NCI-H510A treated with DMSO at 0.1 percent for 48 hours (cell line): ENCODE measurements at regions not wholly inside any gene's neighbourhood (a gene's known extent, or its start where the extent isn't known, plus 50 kb on each side); places are given as distances from the start of the nearest gene placed in this dataset.

ENCODE experiments used
- DNase-seq: peaks from one replicate; lab custom pipeline; 2025; lab: John Stamatoyannopoulos, UW

GRCh38 chr10:129078746-129079145 lies 388.3 kb upstream of the MGMT start:
- DNase-seq: no peak

GRCh38 chr10:129079705-129080104 lies 387.3 kb upstream of the MGMT start:
- no peak for DNase-seq

DNA sequence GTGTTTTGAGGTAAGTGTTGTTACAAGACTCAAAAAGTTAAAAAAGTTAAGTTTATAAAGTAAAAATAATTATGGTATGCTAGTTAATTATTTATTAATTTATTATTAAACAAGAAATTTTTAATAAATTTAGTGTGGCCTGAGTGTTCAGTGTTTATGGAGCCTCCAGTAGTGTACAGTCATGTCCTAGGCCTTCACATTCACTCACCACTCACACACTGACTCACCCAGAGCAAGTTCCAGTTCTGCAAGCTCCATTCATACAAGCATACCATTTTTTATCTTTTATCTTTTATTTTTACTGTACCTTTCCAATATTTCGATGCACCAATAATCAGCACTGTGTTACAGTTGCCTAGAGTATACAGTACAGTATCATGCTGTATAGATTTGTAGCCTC lies 381.2 kb upstream of the MGMT start:
- no peak for DNase-seq

- DNase-seq: no peak
These were observed 377.7 kb upstream of the MGMT start for GRCh38 chr10:129089341-129089740.

- DNase-seq: no peak
These were observed 376.9 kb upstream of the MGMT start for GRCh38 chr10:129090165-129090564.

GRCh38 chr10:129090618-129091366 lies 376.2 kb upstream of the MGMT start:
- DNase-seq: no peak

DNA sequence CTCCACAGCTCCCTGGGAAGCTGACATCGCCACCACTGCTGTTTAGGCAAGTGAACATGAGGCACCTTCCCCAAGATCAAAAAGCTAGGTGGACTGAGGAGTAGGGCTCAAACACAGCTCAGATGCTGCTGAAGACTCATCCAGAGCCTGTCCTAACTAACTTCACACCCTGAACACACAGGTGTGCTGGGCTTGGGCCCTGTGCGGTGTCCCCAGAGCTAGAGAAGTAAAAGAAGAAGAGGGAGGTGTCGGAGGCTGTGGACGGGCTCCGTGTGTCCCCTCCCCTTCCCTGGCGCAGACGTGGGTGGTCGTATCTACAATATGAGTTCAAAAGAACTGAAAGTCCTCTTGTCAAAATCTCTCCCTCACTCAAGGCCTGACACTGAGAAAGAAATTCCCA lies 373.4 kb upstream of the MGMT start:
- no peak for DNase-seq

DNA sequence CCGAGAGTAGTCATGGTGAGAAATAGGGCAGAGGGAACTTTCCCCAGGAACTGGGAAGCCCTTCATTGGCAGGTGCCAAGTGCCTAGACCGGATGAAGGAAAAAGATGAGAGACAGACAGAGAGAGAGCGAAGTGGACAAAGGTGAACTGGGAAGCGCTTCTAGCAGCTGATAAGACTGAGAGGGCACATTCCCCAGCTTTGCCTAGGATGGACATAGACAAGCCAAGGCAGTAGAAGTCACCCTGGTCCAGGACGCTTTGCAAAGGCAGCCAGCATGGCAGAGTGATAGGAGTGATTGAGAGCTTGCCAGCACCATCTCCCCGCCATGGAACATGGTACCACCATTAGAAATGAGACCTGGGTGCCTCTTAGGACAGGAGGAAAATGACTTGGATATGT lies 372.8 kb upstream of the MGMT start:
- DNase-seq: no peak

DNA sequence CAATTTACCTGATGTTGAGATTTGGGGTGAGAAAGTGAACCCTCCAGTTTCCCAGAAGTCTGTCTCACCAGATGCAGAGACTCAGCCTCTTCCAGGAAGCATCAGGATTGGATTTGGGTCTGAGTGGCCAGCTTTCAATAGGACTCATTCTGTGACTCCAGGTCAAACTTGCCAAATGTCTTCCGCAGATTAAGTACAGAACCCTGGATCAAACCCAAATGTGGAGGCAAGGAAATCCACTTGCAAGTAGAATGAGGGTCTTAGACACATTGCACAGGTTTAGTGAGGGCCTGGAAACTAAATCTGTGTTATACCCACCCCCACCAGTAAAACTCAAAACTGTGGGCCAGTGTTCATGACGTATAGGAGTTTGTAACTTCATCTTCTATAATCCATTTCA lies 372.2 kb upstream of the MGMT start:
- DNase-seq: no peak

GRCh38 chr10:129095680-129096064 lies 371.4 kb upstream of the MGMT start:
- DNase-seq: no peak

- no peak for DNase-seq
These were observed 370.7 kb upstream of the MGMT start for GRCh38 chr10:129096065-129096984.

- no peak for DNase-seq
These were observed 369.2 kb upstream of the MGMT start for GRCh38 chr10:129097776-129098330.

- no peak for DNase-seq
These were observed 368.5 kb upstream of the MGMT start for GRCh38 chr10:129098517-129098916.

GRCh38 chr10:129099486-129099885 lies 367.6 kb upstream of the MGMT start:
- no peak for DNase-seq

DNA sequence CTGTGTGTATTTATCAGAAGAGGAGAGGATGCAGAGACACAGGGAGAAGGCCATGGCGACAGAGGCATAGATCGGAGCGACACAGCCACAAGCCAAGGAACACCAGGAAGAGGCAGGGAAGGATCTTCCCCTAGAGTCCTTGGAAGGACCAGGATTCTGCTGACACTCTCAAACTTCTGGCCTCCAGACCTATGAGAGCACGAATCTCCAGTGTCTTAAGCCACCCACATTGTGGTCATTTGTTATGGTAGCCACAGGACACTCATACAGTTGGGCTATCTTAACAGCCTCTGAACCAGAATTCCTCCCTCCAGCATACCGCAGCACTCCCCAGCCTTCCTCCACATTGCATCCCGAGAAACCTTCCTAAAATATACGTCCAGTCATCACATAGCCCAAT lies 367.0 kb upstream of the MGMT start:
- DNase-seq: no peak

- no peak for DNase-seq
These were observed 365.6 kb upstream of the MGMT start for GRCh38 chr10:129101232-129101980.

DNA sequence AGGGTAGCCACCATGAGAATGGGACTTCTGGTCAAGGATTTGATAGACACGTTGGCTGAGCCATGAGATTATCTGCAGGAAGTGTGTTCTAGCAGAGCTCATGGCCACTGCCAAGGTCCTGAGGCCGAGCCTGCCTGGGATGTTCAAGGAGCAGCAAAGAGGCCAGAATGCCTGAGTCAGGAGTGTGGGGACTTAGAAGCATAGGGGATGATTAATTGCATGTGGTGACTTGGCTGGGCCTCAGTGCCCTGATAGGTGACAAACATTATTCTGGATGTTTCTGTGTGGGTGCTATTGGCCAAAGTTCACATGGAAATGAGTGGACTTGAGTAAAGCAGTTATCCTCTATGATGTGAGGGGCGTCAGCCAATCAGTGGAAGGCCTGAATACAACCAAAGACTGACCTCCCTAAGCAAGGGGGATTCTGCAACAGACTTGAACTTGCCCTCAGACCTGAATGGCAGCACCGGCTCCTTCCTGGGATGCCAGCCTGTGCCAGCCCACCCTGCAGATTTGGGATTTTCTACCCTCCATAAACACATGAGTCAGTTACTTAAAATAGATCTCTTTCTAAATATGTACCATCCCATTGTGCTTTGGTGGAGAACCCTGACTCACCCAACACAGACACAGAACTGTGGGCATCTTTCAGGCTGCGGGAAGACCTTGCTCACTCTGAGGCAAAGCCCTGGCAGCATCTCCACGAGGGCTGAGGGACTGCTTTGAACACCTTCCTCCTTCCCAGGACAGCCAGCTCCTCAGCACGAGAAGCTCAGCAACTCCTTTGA lies 363.9 kb upstream of the MGMT start:
- DNase-seq: no peak

GRCh38 chr10:129104266-129105045 lies 362.6 kb upstream of the MGMT start:
- DNase-seq: no peak

- DNase-seq: no peak
These were observed 361.8 kb upstream of the MGMT start for GRCh38 chr10:129105266-129105665.

- no peak for DNase-seq
These were observed 360.7 kb upstream of the MGMT start for GRCh38 chr10:129106314-129106713.

DNA sequence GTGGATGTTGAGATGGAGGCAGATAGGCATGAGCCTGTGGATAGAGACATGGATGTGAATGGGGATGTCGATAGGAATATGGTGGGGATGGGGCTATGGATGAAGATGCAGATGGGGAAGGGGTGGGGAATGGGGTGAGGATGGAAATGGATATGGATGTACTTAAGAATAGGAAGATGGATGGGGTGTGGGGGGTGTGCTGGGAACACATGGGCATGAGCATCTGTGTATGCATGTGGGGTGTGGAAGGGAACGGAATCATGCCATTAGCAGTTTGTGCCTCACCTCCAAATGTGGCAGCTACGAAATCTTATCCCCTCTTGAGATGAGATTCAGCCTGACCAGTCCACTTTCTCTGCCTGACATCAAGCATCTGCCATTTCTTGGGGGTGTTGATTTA lies 359.5 kb upstream of the MGMT start:
- DNase-seq: no peak
